ENCODE measurements at regions not wholly inside any gene's neighbourhood (a gene's known extent, or its start where the extent isn't known, plus 50 kb on each side); places are given as distances from the start of the nearest gene placed in this dataset.

- TF ChIP-seq EZH2 (IDR thresholded peaks at IDR 0.05; ENCODE audit: insufficient read depth, poor library complexity, severe bottlenecking) (no peak), EZH2phosphoT487 (IDR thresholded peaks at IDR 0.05; ENCODE audit: insufficient read depth, low read depth) (no peak)
These were observed 247.1 kb downstream of the SPRY1 start for GRCh38 chr4:123643691-123644090.
